ENCODE measurements at regions not wholly inside any gene's neighbourhood (a gene's known extent, or its start where the extent isn't known, plus 50 kb on each side); places are given as distances from the start of the nearest gene placed in this dataset.

DNA sequence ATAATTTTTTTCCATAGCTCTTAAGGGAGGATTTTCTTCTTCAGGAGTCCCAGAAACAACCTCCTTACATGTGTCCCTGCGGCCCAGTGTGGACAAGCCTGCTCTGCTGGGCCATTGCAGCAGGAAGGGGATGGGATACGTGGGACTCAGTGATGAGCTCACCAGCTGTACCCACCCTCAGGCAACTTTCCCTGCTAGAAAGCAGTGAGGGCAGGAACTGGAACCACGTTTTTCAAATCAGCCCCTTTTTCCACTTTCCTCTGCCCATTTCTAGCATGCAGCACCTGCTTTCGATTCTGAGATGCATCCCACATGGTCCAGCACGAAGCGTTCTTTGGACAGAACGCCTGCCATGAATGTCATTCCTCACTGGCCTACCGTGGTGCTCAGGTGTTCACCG is 232.7 kb downstream of the KLF6 start:
- no peak for TF ChIP-seq POLR2A (IDR thresholded peaks at IDR 0.05)
- TF ChIP-seq, protein P1, sequence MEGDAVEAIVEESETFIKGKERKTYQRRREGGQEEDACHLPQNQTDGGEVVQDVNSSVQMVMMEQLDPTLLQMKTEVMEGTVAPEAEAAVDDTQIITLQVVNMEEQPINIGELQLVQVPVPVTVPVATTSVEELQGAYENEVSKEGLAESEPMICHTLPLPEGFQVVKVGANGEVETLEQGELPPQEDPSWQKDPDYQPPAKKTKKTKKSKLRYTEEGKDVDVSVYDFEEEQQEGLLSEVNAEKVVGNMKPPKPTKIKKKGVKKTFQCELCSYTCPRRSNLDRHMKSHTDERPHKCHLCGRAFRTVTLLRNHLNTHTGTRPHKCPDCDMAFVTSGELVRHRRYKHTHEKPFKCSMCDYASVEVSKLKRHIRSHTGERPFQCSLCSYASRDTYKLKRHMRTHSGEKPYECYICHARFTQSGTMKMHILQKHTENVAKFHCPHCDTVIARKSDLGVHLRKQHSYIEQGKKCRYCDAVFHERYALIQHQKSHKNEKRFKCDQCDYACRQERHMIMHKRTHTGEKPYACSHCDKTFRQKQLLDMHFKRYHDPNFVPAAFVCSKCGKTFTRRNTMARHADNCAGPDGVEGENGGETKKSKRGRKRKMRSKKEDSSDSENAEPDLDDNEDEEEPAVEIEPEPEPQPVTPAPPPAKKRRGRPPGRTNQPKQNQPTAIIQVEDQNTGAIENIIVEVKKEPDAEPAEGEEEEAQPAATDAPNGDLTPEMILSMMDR (IDR thresholded peaks at IDR 0.05): no peak
